ENCODE measurements at regions not wholly inside any gene's neighbourhood (a gene's known extent, or its start where the extent isn't known, plus 50 kb on each side); places are given as distances from the start of the nearest gene placed in this dataset.

- TF ChIP-seq CTCF (IDR thresholded peaks at IDR 0.05 in 2 of 3, conservative IDR thresholded peaks at IDR 0.05 in 1 of 3; ENCODE audit: borderline replicate concordance in 1 of 3, insufficient read depth in 1 of 3, low read depth in 2 of 3, low read length in 2 of 3) = no peak
- no peak for TF ChIP-seq MAX (IDR thresholded peaks at IDR 0.05)
- TF ChIP-seq EZH2 (IDR thresholded peaks at IDR 0.05) = no peak
- no peak for TF ChIP-seq POLR2A (IDR thresholded peaks at IDR 0.05; ENCODE audit: borderline replicate concordance, extremely low read depth, insufficient read depth, insufficient read length)
- TF ChIP-seq EZH2phosphoT487 (IDR thresholded peaks at IDR 0.05; ENCODE audit: borderline replicate concordance) = no peak
- TF ChIP-seq, protein P1, sequence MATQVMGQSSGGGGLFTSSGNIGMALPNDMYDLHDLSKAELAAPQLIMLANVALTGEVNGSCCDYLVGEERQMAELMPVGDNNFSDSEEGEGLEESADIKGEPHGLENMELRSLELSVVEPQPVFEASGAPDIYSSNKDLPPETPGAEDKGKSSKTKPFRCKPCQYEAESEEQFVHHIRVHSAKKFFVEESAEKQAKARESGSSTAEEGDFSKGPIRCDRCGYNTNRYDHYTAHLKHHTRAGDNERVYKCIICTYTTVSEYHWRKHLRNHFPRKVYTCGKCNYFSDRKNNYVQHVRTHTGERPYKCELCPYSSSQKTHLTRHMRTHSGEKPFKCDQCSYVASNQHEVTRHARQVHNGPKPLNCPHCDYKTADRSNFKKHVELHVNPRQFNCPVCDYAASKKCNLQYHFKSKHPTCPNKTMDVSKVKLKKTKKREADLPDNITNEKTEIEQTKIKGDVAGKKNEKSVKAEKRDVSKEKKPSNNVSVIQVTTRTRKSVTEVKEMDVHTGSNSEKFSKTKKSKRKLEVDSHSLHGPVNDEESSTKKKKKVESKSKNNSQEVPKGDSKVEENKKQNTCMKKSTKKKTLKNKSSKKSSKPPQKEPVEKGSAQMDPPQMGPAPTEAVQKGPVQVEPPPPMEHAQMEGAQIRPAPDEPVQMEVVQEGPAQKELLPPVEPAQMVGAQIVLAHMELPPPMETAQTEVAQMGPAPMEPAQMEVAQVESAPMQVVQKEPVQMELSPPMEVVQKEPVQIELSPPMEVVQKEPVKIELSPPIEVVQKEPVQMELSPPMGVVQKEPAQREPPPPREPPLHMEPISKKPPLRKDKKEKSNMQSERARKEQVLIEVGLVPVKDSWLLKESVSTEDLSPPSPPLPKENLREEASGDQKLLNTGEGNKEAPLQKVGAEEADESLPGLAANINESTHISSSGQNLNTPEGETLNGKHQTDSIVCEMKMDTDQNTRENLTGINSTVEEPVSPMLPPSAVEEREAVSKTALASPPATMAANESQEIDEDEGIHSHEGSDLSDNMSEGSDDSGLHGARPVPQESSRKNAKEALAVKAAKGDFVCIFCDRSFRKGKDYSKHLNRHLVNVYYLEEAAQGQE (IDR thresholded peaks at IDR 0.05; ENCODE audit: low read depth) = no peak
- TF ChIP-seq RAD21 (IDR thresholded peaks at IDR 0.05; ENCODE audit: low read depth) = no peak
- no peak for TF ChIP-seq ZBTB33 (IDR thresholded peaks at IDR 0.05; ENCODE audit: extremely low read depth, insufficient replicate concordance, low read length)
- no peak for TF ChIP-seq POLR2AphosphoS5 (IDR thresholded peaks at IDR 0.05; ENCODE audit: low read depth, low read length)
- TF ChIP-seq SRF (IDR thresholded peaks at IDR 0.05; ENCODE audit: low read depth) = no peak
- TF ChIP-seq ZNF274 (IDR thresholded peaks at IDR 0.05; ENCODE audit: low read depth, low read length) = no peak
- TF ChIP-seq ATF3 (IDR thresholded peaks at IDR 0.05) = no peak
Observed at GRCh38 chr2:181121996-181122395, 141.6 kb downstream of the UBE2E3 start.

All from HCT116 (cell line).